Neural cell (in vitro differentiated cells): ENCODE measurements at regions not wholly inside any gene's neighbourhood (a gene's known extent, or its start where the extent isn't known, plus 50 kb on each side); places are given as distances from the start of the nearest gene placed in this dataset.

ENCODE experiments used
- H2AFZ ChIP-seq: fragments of 200-600, 300-800 bp; sonication (generic), shearing (Covaris generic); 2 replicates; pipeline ENCODE4 v1.6.0; 2014; ENCODE audit warnings: low read depth, mild to moderate bottlenecking, antibody characterized with exemption, low read length, moderate library complexity
- H3F3A ChIP-seq: fragments of 200-600 bp; shearing (Covaris generic); 2 replicates; pipeline ENCODE4 v1.6.1; 2016; ENCODE audit warnings: mild to moderate bottlenecking, moderate library complexity, mixed read lengths, antibody characterized with exemption, low read length; ENCODE audit not compliant: insufficient read depth, poor library complexity, severe bottlenecking
- H3K27ac ChIP-seq: fragments of 200-600, 300-800 bp; sonication (generic), shearing (Covaris generic); 2 replicates; pipeline ENCODE4 v1.5.1; 2014; ENCODE audit warnings: mild to moderate bottlenecking, low read length, moderate library complexity
- H3K27me3 ChIP-seq: fragments of 300-800, 200-600 bp; sonication (generic), shearing (Covaris generic); 2 replicates; pipeline ENCODE4 v1.6.0; 2014; ENCODE audit warnings: mild to moderate bottlenecking, low read depth, low read length, moderate library complexity; ENCODE audit not compliant: insufficient read depth
- H3K36me3 ChIP-seq: fragments of 300-800, 200-600 bp; sonication (generic), shearing (Covaris generic); 2 replicates; pipeline ENCODE4 v1.5.1; 2014; ENCODE audit warnings: mild to moderate bottlenecking, antibody characterized with exemption, low read length, moderate library complexity; ENCODE audit not compliant: insufficient read depth
- H3K4me2 ChIP-seq: fragments of 300-800, 200-600 bp; sonication (generic), shearing (Covaris generic); 2 replicates; pipeline ENCODE4 v1.6.0; 2014; ENCODE audit warnings: mild to moderate bottlenecking, low read length
- H3K4me3 ChIP-seq: fragments of 300-800, 200-600 bp; sonication (generic), shearing (Covaris generic); 2 replicates; pipeline ENCODE4 v1.5.1; 2014; ENCODE audit warnings: mild to moderate bottlenecking, low read length, moderate library complexity
- H3K79me2 ChIP-seq: fragments of 200-600 bp; shearing (Covaris generic); replicated peaks from 2 replicates; pipeline ENCODE4 v1.6.0; 2014; ENCODE audit warnings: mild to moderate bottlenecking, low read length, moderate library complexity; ENCODE audit not compliant: insufficient read depth
- H3K9ac ChIP-seq: fragments of 300-800, 200-600 bp; sonication (generic), shearing (Covaris generic); 2 replicates; pipeline ENCODE4 v1.6.1; 2016; ENCODE audit warnings: mild to moderate bottlenecking, low read length, mixed read lengths
- H3K9me2 ChIP-seq: fragments of 200-600 bp; shearing (Covaris generic); 2 replicates; pipeline ENCODE4 v1.6.1; 2016; ENCODE audit warnings: mild to moderate bottlenecking, low read length, mixed read lengths; ENCODE audit not compliant: insufficient read depth
- H3K9me3 ChIP-seq: fragments of 200-600, 300-800 bp; sonication (generic), shearing (Covaris generic); 2 replicates; pipeline ENCODE4 v1.6.1; 2016; ENCODE audit warnings: mild to moderate bottlenecking, mixed run types, low read length, moderate library complexity, mixed read lengths
- H4K20me1 ChIP-seq: fragments of 200-600 bp; shearing (Covaris generic); 2 replicates; pipeline ENCODE4 v1.6.1; 2016; ENCODE audit warnings: mild to moderate bottlenecking, mixed run types; ENCODE audit not compliant: insufficient read depth
- CTCF ChIP-seq: fragments of 450-650 bp; IDR thresholded peaks from 2 replicates; pipeline ENCODE4 v1.5.1; 2014; ENCODE audit warnings: antibody characterized with exemption, mild to moderate bottlenecking, moderate library complexity; ENCODE audit not compliant: poor library complexity, severe bottlenecking
- EP300 ChIP-seq: fragments of 450-650 bp; conservative IDR thresholded peaks from 2 replicates; pipeline ENCODE4 v1.6.1; 2014; ENCODE audit warnings: antibody characterized with exemption, mild to moderate bottlenecking, moderate library complexity; ENCODE audit not compliant: poor library complexity, severe bottlenecking
- EZH2 ChIP-seq: fragments of 200-600, 300-800 bp; shearing (Covaris generic), sonication (generic); IDR thresholded peaks from 2 replicates; pipeline ENCODE4 v1.6.1; 2014; ENCODE audit warnings: antibody characterized with exemption, low read length, borderline replicate concordance, mild to moderate bottlenecking; ENCODE audit not compliant: insufficient read depth, poor library complexity, severe bottlenecking
- MXI1 ChIP-seq: fragments of 450-650 bp; conservative IDR thresholded peaks from 2 replicates; pipeline ENCODE4 v1.6.1; 2014; ENCODE audit warnings: antibody characterized with exemption, mild to moderate bottlenecking; ENCODE audit not compliant: poor library complexity, severe bottlenecking
- POLR2AphosphoS5 ChIP-seq: IDR thresholded peaks from 2 replicates; pipeline ENCODE4 v1.6.1; 2012
- RAD21 ChIP-seq: fragments of 450-650 bp; conservative IDR thresholded peaks from 2 replicates; pipeline ENCODE4 v1.6.1; 2014; ENCODE audit warnings: antibody characterized with exemption, mild to moderate bottlenecking, moderate library complexity
- SMC3 ChIP-seq: fragments of 450-650 bp; conservative IDR thresholded peaks from 2 replicates; pipeline ENCODE4 v1.6.1; 2014; ENCODE audit warnings: antibody characterized with exemption, mild to moderate bottlenecking, moderate library complexity; ENCODE audit not compliant: poor library complexity
- TAF1 ChIP-seq: IDR thresholded peaks from 2 replicates; pipeline ENCODE4 v1.6.1; 2012; ENCODE audit warnings: low read depth
- TF ChIP-seq, protein P1 (sequence below): IDR thresholded peaks from 2 replicates; pipeline ENCODE4 v1.6.1; 2012; ENCODE audit warnings: borderline replicate concordance

- no peaks in the 10 kb centered on the region for H3F3A ChIP-seq
- no peak overlapping the region for H3K27ac ChIP-seq
- no peak overlapping the region for H3K4me3 ChIP-seq
- H2AFZ ChIP-seq = no peak overlapping the region
- no peaks in the 10 kb centered on the region for H3K9me2 ChIP-seq
- TF ChIP-seq EZH2 = no peak
- no peak for TF ChIP-seq TAF1
- no peak for TF ChIP-seq MXI1
- TF ChIP-seq RAD21 = no peak
- no peak for TF ChIP-seq SMC3
- no peak for TF ChIP-seq CTCF
- TF ChIP-seq, protein P1, sequence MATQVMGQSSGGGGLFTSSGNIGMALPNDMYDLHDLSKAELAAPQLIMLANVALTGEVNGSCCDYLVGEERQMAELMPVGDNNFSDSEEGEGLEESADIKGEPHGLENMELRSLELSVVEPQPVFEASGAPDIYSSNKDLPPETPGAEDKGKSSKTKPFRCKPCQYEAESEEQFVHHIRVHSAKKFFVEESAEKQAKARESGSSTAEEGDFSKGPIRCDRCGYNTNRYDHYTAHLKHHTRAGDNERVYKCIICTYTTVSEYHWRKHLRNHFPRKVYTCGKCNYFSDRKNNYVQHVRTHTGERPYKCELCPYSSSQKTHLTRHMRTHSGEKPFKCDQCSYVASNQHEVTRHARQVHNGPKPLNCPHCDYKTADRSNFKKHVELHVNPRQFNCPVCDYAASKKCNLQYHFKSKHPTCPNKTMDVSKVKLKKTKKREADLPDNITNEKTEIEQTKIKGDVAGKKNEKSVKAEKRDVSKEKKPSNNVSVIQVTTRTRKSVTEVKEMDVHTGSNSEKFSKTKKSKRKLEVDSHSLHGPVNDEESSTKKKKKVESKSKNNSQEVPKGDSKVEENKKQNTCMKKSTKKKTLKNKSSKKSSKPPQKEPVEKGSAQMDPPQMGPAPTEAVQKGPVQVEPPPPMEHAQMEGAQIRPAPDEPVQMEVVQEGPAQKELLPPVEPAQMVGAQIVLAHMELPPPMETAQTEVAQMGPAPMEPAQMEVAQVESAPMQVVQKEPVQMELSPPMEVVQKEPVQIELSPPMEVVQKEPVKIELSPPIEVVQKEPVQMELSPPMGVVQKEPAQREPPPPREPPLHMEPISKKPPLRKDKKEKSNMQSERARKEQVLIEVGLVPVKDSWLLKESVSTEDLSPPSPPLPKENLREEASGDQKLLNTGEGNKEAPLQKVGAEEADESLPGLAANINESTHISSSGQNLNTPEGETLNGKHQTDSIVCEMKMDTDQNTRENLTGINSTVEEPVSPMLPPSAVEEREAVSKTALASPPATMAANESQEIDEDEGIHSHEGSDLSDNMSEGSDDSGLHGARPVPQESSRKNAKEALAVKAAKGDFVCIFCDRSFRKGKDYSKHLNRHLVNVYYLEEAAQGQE = no peak
- no peak for TF ChIP-seq EP300
- no peak for TF ChIP-seq POLR2AphosphoS5
- H3K9ac ChIP-seq = no peak overlapping the region
- no peaks in the 10 kb centered on the region for H3K27me3 ChIP-seq
- no peaks in the 10 kb centered on the region for H4K20me1 ChIP-seq
- no peak overlapping the region for H3K4me2 ChIP-seq
- H3K36me3 ChIP-seq = no peaks in the 10 kb centered on the region
- no peaks in the 10 kb centered on the region for H3K9me3 ChIP-seq
- H3K79me2 ChIP-seq = no peaks in the 10 kb centered on the region
Measured at GRCh38 chr2:53475321-53475720, 292.3 kb upstream of the CHAC2 start.

DNA sequence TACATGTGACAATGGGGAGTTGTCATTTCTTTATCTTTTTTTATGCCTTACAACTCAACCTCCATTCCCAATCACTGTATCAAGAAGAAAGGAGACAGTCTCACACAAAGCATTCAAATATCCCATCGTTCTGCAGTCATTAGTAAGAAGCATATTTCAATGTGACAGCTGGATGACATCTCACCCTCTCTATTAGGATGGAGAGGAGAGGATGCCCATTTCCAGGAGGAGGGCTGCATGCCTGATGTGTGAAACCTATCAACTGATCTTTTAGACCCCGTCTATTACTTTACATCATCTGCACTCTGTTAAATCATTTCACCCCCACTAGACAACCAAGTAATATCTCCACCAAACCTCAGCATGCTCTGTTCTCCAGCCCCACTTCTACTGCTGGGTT is 292.7 kb upstream of the CHAC2 start:
- H3K9me2 ChIP-seq = no peaks in the 10 kb centered on the region
- no peaks in the 10 kb centered on the region for H3K36me3 ChIP-seq
- no peak overlapping the region for H3K4me3 ChIP-seq
- no peak overlapping the region for H2AFZ ChIP-seq
- no peaks in the 10 kb centered on the region for H3F3A ChIP-seq
- no peaks in the 10 kb centered on the region for H3K27me3 ChIP-seq
- H3K9ac ChIP-seq = no peak overlapping the region
- TF ChIP-seq EP300 = peak; percentile 58
- no peak for TF ChIP-seq CTCF
- no peak overlapping the region for H3K27ac ChIP-seq
- no peaks in the 10 kb centered on the region for H3K79me2 ChIP-seq
- no peak overlapping the region for H3K4me2 ChIP-seq
- no peaks in the 10 kb centered on the region for H4K20me1 ChIP-seq
- no peaks in the 10 kb centered on the region for H3K9me3 ChIP-seq
